ENCODE measurements at regions not wholly inside any gene's neighbourhood (a gene's known extent, or its start where the extent isn't known, plus 50 kb on each side); places are given as distances from the start of the nearest gene placed in this dataset.
"Not testable (repeated sequence)": the region's sequence is repeated elsewhere in the genome, so short reads cannot be mapped to it uniquely, and the experiment has no call there.

DNA sequence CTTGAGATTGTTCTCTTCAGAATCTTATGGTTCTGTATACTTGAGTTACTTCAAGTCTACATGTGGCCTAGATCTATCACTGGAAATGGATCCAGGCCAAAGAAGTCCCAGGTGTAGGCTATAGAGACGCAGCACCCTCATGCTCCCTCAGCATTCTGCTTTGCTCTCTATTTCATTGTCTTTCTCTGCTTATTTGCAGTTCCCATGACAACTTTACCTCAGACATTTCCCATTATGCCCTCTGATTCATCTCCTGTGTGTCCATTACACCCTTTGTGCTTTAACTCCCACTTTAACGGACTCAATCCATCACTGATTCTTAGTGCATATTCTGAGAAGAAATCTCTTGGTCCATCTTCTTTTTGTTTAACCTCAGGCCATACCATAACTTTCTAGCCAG, 236.9 kb upstream of the NRIP1 start:
- TF ChIP-seq, protein P1, sequence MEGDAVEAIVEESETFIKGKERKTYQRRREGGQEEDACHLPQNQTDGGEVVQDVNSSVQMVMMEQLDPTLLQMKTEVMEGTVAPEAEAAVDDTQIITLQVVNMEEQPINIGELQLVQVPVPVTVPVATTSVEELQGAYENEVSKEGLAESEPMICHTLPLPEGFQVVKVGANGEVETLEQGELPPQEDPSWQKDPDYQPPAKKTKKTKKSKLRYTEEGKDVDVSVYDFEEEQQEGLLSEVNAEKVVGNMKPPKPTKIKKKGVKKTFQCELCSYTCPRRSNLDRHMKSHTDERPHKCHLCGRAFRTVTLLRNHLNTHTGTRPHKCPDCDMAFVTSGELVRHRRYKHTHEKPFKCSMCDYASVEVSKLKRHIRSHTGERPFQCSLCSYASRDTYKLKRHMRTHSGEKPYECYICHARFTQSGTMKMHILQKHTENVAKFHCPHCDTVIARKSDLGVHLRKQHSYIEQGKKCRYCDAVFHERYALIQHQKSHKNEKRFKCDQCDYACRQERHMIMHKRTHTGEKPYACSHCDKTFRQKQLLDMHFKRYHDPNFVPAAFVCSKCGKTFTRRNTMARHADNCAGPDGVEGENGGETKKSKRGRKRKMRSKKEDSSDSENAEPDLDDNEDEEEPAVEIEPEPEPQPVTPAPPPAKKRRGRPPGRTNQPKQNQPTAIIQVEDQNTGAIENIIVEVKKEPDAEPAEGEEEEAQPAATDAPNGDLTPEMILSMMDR (IDR thresholded peaks at IDR 0.05; ENCODE audit: insufficient read depth, missing control alignments), result no peak
- FAIRE-seq, result no peak
- DNase-seq (ENCODE audit: insufficient read length, low spot score), result no peak

DNA sequence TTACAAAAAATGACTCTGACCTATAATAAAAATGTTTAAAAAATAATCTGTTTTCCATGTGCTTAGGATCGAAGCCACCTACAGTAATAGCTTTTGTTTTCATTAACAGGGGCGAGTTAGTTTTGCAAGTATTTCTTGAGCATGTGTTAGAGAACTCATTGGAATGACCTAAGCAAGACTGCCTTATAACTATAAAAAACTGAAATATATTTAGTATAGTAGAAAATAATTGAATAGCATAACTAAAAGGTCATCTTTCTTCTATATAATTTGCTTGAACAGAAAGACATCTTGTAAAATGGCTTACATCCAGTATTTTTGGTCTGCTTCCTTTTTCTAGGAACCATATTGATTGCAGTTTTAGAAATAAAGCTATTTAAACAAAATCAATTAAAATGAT, 241.5 kb upstream of the NRIP1 start:
- TF ChIP-seq, protein P1 (IDR thresholded peaks at IDR 0.05; ENCODE audit: insufficient read depth, missing control alignments), result no peak
- FAIRE-seq (no peak), DNase-seq (ENCODE audit: insufficient read length, low spot score) (no peak)

DNA sequence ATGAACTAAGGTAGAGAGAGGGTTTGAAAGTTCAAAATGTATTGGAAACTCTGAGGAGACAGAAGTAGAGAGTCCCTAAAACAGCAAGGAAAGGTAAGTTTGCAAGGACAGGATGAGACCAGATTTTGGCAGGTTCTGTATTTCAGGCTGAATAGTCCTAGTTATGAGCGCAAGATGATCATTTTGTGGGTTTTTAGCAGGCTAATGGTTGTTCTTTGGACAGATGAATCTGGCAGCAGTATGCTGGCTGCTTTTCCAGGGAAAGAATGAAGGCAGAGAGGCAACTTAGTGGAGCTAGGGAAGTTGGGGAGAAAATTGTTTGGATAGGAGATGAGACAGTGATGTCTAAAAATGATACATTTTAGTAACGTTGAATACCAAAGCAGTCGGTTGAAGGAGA, 243.5 kb upstream of the NRIP1 start:
- TF ChIP-seq, protein P1 (IDR thresholded peaks at IDR 0.05; ENCODE audit: insufficient read depth, missing control alignments), result no peak
- no peak for DNase-seq (ENCODE audit: insufficient read length, low spot score)
- no peak for FAIRE-seq

DNA sequence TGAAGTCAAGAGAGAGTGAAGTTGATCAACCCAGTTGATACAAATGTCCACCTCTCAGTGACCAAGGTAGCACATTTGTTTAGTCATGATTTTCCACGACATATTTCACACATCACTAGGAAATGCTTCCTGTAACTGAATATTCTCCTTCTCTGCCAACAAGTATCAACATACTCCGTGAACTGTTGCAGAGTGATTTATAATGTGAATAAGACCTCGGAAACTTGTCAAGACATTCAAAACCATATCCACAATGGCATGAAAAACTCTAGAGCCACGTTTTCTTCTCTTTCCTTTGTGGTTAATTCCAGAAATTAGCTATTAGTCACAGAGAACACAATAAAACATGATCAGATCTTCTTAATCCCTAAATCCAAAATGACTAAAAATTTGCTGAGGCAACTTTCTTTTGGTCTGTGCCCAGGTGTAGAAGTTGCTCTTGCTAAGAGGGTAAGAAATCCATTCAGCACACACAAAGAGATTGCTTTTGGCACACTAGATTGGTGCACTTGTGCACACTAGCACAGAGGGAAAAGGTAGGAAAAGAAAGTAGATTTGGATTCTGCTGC, 244.3 kb upstream of the NRIP1 start:
- TF ChIP-seq, protein P1 (IDR thresholded peaks at IDR 0.05; ENCODE audit: insufficient read depth, missing control alignments), result no peak
- FAIRE-seq, result no peak

DNA sequence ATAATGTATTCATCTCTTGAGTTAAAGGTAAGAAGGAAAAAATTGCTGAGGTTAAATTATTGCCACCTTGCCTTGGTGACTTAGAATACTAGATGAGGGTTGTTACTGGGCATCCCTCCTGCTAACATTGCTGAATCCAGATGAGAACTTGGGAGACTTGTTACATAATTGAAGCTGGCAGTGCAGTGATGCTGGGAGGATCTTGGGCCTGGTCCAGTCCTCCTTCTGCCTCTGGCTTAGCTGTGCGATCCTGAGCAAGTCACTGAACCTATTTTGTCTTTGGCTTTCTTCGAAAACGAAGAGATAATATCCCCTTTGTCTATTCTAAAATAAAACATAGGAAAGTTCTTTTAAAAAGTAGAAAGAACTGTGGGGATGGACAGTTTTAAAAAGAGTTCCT, 244.9 kb upstream of the NRIP1 start:
- no peak for FAIRE-seq
- DNase-seq (ENCODE audit: insufficient read length, low spot score), result no peak
- TF ChIP-seq, protein P1 (IDR thresholded peaks at IDR 0.05; ENCODE audit: insufficient read depth, missing control alignments), result no peak

More for the DNA sequence above, 244.3 kb upstream of the NRIP1 start:
- no peak for DNase-seq (ENCODE audit: insufficient read length, low spot score)

DNA sequence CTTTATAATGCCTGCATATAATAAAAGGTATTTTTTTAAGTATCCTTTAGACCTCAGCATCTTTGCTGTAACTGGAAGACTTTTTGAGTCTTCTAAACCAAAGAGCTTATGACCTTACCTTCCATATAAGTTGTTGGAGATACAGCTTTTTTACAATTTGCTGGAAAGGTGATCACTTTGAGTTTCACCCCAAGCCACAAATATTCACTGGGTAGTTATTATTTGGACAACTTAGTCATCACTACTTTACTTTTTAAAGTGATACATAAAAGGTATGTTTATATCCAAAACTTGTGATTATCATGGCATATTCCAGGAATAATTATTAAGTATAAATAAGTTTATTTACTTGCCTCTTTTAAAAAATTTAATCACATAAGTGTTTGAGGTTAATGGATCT, 246.7 kb upstream of the NRIP1 start:
- no peak for DNase-seq (ENCODE audit: insufficient read length, low spot score)
- FAIRE-seq, result no peak
- TF ChIP-seq, protein P1 (IDR thresholded peaks at IDR 0.05; ENCODE audit: insufficient read depth, missing control alignments), result no peak

DNA sequence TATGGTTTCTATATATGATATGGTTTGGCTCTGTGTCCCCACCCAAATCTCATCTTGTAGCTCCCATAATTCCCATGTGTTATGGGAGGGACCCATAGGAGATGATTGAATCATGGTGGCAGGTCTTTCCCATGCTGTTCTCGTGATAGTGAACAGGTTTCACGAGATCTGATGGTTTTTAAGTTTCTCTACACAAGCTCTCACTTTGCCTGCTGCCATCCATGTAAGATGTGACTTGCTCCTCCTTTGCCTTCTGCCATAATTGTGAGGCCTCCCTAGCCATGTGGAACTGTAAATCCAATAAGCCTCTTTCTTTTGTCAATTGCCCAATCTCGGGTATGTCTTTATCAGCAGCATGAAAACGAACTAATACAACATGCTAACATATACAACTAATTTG, 252.2 kb upstream of the NRIP1 start:
- DNase-seq (ENCODE audit: insufficient read length, low spot score); FAIRE-seq: not testable (repeated sequence)

DNA sequence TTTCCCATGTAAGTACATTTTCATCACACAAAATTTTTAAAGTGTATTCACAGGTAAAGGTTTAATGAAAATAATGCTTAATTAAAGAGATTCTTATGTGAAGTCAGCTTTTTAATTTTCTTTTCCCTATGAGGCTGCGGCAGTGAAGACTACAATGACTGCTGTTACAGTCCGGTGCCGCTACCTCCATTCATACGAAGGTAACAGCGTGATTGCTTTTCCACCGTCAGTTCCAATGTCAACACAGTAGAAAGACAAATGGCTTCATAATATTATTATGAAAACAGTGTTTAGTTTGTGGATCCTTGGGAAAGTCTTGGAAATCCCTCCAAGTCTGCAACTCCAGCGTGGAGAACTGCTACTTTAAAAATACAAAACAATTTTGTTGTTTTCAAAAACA, 254.9 kb upstream of the NRIP1 start:
- TF ChIP-seq, protein P1 (IDR thresholded peaks at IDR 0.05; ENCODE audit: insufficient read depth, missing control alignments), result no peak
- no peak for FAIRE-seq
- DNase-seq (ENCODE audit: insufficient read length, low spot score), result no peak

Data from D721Med (cell line).